ENCODE measurements at regions not wholly inside any gene's neighbourhood (a gene's known extent, or its start where the extent isn't known, plus 50 kb on each side); places are given as distances from the start of the nearest gene placed in this dataset.
"Not testable (repeated sequence)": the region's sequence is repeated elsewhere in the genome, so short reads cannot be mapped to it uniquely, and the experiment has no call there.

DNA sequence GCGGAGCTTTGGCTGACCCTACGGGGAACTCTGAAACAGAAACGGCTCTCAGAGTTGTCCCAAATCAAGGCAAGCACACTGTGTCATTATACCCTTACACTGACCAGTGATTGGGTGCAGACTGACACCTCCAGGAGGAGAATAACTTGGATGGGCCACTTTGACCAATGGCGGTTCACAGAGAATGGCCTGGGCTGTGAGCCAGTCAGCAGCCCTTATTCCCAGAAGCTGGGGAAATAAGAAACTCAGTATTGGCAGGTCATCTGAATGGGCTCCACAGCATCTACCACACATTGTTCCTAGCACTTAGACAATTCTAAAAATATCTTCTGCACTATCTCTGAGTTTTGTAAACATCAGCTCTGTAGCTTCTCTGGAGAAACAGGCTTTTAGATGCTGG is 265.2 kb downstream of the ADGRL2 start:
- no peak overlapping the region for H3K4me3 Mint-ChIP-seq (ENCODE audit: unreplicated experiment)
- H3K9me3 Mint-ChIP-seq (ENCODE audit: unreplicated experiment), result peaks cover 3% of the 10 kb centered on the region
- DNase-seq (ENCODE audit: extremely low spot score, unreplicated experiment), result no peak
- no peaks in the 10 kb centered on the region for H3K27me3 Mint-ChIP-seq (ENCODE audit: unreplicated experiment)
- H3K4me1 Mint-ChIP-seq (ENCODE audit: unreplicated experiment), result peaks cover 4% of the 10 kb centered on the region
- H3K27ac Mint-ChIP-seq (ENCODE audit: unreplicated experiment), result no peak overlapping the region
- TF ChIP-seq, protein P1, sequence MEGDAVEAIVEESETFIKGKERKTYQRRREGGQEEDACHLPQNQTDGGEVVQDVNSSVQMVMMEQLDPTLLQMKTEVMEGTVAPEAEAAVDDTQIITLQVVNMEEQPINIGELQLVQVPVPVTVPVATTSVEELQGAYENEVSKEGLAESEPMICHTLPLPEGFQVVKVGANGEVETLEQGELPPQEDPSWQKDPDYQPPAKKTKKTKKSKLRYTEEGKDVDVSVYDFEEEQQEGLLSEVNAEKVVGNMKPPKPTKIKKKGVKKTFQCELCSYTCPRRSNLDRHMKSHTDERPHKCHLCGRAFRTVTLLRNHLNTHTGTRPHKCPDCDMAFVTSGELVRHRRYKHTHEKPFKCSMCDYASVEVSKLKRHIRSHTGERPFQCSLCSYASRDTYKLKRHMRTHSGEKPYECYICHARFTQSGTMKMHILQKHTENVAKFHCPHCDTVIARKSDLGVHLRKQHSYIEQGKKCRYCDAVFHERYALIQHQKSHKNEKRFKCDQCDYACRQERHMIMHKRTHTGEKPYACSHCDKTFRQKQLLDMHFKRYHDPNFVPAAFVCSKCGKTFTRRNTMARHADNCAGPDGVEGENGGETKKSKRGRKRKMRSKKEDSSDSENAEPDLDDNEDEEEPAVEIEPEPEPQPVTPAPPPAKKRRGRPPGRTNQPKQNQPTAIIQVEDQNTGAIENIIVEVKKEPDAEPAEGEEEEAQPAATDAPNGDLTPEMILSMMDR (IDR thresholded peaks at IDR 0.05), result no peak
- no peaks in the 10 kb centered on the region for H3K36me3 Mint-ChIP-seq (ENCODE audit: unreplicated experiment)

DNA sequence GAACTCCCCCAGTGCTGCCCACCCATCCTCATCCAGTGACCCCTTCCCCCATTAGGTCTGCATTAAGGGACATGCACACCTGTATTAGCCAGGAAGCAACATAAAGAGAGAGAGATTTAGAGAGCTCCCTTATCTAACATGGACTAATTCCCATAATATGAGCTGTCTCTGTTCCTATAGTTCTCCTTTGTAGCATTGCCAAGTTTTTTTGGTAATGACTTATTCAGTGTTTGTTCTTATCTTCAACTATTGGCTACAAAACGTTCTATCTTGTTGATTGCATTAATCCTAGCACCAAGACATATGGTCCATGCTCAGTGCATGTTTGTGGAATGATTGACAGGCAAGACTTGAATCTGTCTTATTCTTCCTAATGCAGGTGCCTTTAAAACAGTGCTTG is 264.0 kb downstream of the ADGRL2 start:
- Mint-ChIP-seq H3K27me3 (ENCODE audit: unreplicated experiment) (no peaks in the 10 kb centered on the region), H3K4me3 (ENCODE audit: unreplicated experiment) (no peak overlapping the region), H3K27ac (ENCODE audit: unreplicated experiment) (no peak overlapping the region), H3K36me3 (ENCODE audit: unreplicated experiment) (no peaks in the 10 kb centered on the region), H3K4me1 (ENCODE audit: unreplicated experiment) (peaks cover 4% of the 10 kb centered on the region), H3K9me3 (ENCODE audit: unreplicated experiment) (peaks cover 3% of the 10 kb centered on the region)
- TF ChIP-seq, protein P1 (IDR thresholded peaks at IDR 0.05), result no peak
- DNase-seq (ENCODE audit: extremely low spot score, unreplicated experiment), result no peak

DNA sequence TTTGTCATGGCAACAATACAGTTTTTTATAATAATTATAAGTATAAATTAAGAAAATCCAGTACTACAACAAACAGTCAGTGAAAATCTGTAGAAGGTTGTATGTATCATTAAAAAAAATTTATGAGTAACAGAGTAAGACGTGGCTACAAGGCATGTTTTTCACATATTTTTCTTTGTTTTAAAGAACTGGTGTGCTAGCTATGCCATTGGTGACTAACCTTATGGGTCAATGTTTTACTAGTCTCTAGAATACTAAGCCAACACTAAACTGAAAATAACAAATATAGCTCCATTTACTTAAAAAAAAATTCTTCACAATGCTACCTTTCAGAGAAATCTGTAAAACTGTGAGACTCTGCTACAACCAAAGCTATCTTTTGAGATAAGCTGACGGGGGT is 261.5 kb downstream of the ADGRL2 start:
- TF ChIP-seq, protein P1 (IDR thresholded peaks at IDR 0.05), result no peak
- Mint-ChIP-seq H3K27me3 (ENCODE audit: unreplicated experiment) (no peaks in the 10 kb centered on the region), H3K4me3 (ENCODE audit: unreplicated experiment) (no peak overlapping the region), H3K4me1 (ENCODE audit: unreplicated experiment) (peaks cover 4% of the 10 kb centered on the region), H3K36me3 (ENCODE audit: unreplicated experiment) (no peaks in the 10 kb centered on the region), H3K27ac (ENCODE audit: unreplicated experiment) (no peak overlapping the region), H3K9me3 (ENCODE audit: unreplicated experiment) (peaks cover 3% of the 10 kb centered on the region)
- DNase-seq (ENCODE audit: extremely low spot score, unreplicated experiment), result no peak

DNA sequence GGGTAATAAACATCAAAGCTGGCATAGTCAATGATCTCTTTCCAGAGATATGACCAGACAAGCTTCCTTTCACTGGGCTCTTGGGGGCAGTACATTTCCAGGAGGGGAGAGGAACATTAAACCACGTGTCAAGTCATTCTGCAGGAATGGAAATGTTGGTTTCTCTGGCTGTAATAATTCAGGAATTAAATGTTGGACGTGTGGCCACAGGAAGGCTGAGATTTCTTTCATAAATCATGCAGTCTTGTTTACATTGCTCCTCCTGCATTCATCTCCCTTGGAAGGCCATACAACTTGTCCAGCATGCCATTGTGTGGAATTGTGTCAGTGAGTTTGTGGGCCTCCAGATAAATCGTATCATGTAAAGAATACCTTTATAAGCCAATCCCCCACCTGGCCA is 259.2 kb downstream of the ADGRL2 start:
- H3K27ac Mint-ChIP-seq (ENCODE audit: unreplicated experiment), result no peak overlapping the region
- no peaks in the 10 kb centered on the region for H3K27me3 Mint-ChIP-seq (ENCODE audit: unreplicated experiment)
- H3K9me3 Mint-ChIP-seq (ENCODE audit: unreplicated experiment), result peaks cover 8% of the 10 kb centered on the region
- peaks cover 4% of the 10 kb centered on the region for H3K4me1 Mint-ChIP-seq (ENCODE audit: unreplicated experiment)
- TF ChIP-seq, protein P1 (IDR thresholded peaks at IDR 0.05), result peak; percentile 21
- no peak overlapping the region for H3K4me3 Mint-ChIP-seq (ENCODE audit: unreplicated experiment)
- H3K36me3 Mint-ChIP-seq (ENCODE audit: unreplicated experiment), result no peaks in the 10 kb centered on the region
- no peak for DNase-seq (ENCODE audit: extremely low spot score, unreplicated experiment)

DNA sequence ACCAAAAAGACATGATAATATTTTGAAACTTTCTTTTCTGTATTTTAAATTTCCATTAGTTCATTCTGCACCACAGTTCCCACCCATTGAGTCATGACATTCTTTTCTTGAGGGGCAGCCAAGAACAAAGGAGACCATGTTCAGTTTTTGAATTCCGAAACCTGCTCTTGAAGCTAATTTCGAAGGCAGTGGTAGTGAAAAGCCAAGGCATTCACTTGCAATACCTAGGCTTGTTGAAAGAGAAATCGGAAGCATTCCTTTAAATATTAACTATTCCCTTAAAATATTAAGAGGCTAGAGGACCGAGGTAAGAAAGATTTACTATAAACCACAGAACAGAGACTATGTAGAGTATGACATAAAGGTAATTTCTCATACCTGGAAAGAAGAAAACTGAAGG is 256.3 kb downstream of the ADGRL2 start:
- Mint-ChIP-seq H3K27ac (ENCODE audit: unreplicated experiment) (no peak overlapping the region), H3K4me1 (ENCODE audit: unreplicated experiment) (no peaks in the 10 kb centered on the region), H3K4me3 (ENCODE audit: unreplicated experiment) (no peak overlapping the region), H3K36me3 (ENCODE audit: unreplicated experiment) (no peaks in the 10 kb centered on the region), H3K27me3 (ENCODE audit: unreplicated experiment) (no peaks in the 10 kb centered on the region), H3K9me3 (ENCODE audit: unreplicated experiment) (peaks cover 8% of the 10 kb centered on the region)
- no peak for DNase-seq (ENCODE audit: extremely low spot score, unreplicated experiment)
- TF ChIP-seq, protein P1 (IDR thresholded peaks at IDR 0.05), result no peak

DNA sequence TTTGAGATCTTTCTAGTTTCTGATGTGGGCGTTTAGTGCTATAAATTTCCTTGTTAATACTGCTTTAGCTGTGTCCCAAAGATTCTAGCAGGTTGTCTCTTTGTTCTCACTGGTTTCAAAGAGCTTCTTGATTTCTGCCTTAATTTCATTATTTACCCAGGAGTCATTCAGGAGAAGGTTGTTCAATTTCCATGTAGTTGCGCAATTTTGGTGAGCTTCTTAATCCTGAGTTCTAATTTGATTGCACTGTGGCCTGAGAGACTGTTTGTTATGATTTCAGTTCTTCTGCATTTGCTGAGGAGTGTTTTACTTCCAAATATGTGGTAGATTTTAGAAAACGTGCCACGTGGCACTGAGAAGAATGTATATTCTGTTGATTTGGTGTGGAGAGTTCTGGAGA is 254.6 kb downstream of the ADGRL2 start:
- not testable (repeated sequence) for H3K4me3 Mint-ChIP-seq (ENCODE audit: unreplicated experiment); H3K4me1 Mint-ChIP-seq (ENCODE audit: unreplicated experiment); H3K27me3 Mint-ChIP-seq (ENCODE audit: unreplicated experiment); DNase-seq (ENCODE audit: extremely low spot score, unreplicated experiment); H3K27ac Mint-ChIP-seq (ENCODE audit: unreplicated experiment); H3K36me3 Mint-ChIP-seq (ENCODE audit: unreplicated experiment); H3K9me3 Mint-ChIP-seq (ENCODE audit: unreplicated experiment)

Data from osteocyte (in vitro differentiated cells).